DMS53 treated with DMSO at 0.1 percent for 48 hours (cell line): ENCODE measurements at regions not wholly inside any gene's neighbourhood (a gene's known extent, or its start where the extent isn't known, plus 50 kb on each side); places are given as distances from the start of the nearest gene placed in this dataset.

Experiments used
- DNase-seq: peaks from one replicate; lab custom pipeline; 2025; ENCODE audit not compliant: unreplicated experiment; lab: John Stamatoyannopoulos, UW

DNA sequence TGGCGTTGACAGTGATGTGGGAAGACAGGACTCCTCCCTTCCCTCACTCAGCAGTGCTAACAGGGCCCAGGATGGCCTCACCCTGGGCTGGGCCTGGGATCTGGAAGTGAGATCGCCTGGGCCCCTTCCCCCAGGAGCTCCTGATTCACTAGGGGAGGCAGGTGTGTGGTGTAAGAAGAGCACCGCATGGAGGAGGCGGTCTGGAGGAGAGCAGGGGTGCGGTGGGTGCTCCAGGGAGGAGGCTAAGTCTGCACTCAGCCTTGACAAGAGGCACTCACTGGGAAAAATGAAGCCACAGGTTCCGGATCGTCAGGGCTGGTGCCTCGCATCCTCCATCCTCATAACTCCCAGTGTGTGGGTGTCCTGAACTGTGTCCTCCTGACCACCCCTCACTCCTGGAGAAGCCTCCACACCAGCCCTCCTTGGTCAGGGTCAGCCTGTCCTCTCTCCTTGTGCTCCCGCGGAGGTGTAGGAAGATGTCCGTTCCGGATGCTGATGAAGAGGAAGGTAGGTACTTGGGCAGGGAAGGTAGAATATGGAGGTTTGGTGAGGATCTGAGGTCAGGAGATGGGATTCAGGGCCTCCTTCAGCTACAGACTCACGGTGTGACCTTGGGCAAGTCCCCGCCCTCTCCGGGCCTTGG lies 142.1 kb upstream of the WNT4 start:
- no peak for DNase-seq

DNA sequence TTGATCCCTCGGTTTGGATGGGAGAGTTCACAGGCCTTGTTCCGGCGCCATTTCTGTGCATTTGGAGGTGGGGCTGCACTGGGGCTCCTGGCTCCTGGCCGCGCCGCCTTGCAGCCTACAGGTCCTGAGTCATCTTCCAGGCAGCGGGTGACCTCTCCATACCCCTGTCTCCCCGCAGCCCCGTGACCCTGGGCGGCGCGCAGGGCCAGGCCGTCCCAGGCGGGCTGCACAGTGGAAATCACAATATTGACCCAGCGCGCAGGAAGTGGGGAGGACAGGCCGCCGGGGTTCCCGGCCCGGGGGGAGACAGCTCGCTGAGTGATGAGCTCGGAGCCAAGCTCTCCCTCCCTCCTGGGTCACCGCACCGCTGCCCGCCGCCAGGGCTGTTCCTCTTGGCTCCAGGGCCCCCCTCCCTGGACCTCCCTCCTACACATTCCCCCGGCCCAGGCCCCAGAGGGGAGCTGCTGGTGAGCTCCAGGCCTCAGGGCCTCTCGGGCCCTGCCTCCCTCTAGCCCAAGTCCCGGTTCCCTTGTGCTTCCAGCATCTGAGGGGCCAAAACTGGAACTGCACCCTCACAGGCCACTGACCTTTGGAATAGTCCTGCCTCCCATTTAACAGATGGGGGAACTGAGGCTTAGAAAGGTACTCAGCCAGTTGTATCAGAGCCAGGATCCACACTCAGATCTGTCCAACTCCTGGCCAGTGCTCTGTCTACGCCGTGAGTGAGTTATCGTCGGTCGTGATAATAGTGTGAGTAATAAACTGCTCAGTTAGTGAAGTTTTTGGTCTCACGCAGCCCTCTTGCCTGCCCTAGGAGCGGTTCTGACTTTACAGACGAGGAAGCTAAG lies 142.9 kb upstream of the WNT4 start:
- no peak for DNase-seq

DNA sequence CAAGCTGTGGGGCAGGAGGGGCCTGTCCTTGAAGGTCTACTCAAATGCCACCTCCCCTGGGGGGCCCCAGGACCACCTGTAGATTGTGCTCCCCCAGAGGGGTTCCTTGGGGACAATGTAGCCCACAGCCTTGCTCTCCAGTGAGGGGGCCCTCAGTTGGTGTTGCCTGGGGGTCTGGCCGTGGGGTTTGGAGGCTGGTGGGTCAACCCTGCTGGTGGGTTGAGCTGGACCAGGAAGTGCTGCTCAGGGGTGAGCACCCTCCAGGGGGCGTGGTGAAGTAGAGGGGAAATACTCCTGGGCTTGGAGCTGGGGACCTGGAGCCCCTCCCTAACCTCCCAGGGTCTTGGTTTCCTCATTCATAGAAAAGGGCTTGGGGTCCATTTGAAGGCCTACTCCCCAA lies 143.6 kb upstream of the WNT4 start:
- no peak for DNase-seq

DNA sequence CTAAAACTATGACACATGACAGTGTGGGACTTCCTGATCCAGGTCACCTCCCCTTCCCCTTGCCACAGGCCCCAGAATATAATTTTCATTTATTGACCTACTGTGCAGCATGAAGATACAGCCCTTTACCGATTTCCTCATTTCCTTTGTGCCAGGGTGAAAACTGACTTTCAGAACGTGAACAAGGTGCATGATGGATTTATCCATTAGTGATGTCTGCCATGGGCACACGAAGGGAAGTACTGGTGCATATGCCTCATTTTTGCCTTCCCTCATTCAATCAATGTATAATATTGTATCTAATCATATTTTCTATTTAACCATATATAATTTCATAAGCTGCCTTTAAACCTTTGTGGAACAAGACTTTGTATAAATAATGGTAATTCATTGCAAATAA lies 144.4 kb upstream of the WNT4 start:
- no peak for DNase-seq

DNA sequence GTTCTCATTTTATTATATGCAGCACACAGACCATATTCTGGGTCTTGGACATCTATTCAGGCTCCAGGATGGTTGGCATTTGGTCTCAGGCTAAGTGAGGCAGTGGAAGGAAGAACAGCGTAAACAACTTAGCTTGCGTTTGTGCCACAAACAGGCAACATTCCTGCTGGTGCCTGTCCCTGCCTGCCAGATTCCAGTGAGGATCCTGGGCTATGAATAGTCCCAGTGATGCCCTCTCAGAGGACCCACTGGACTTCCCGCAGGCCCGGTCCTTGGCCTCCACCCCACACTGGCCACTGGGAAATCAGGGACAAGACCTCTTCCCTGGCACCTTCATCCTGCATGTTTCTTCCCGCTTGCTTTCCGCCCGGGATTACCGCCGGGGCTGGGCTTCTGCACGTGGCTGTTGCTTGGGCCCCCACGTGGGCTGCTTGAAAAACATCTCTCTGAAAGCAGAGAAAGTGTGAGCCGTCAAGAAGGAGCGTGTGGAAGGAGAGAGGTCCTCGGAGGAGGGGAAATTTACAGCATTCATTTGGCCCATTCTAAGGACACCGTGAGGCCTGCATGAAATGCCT lies 145.1 kb upstream of the WNT4 start:
- no peak for DNase-seq

DNA sequence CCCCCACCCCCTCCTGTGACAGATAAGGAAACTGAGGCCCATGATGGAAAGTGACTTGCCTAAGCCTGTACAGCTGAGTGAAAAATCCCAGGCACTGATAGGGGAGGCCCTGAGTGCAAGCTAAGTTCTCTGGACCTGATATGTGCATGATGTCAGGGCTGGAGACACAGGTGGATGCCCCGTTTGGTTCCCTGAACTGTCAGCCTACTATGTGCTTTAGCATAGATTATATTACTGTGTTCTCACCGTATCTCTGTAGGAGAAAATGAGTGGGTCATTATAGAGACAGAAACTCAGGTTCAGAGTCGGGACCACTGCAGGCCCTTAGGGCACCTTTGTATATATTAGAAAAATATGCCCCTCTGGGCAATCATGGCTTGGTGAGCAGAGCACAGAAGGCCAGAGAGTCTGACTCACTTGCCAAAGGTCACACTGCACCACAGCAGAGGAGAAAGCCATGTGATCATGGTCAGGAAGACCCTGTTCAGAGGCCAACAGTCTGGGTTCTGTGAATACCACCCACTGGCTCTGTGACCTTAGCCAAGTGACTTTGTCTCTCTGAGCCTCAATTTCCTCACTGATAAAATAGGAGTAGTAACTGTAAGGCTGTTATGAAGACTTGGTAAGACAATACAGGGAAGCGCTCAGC lies 145.8 kb upstream of the WNT4 start:
- DNase-seq, result no peak

DNA sequence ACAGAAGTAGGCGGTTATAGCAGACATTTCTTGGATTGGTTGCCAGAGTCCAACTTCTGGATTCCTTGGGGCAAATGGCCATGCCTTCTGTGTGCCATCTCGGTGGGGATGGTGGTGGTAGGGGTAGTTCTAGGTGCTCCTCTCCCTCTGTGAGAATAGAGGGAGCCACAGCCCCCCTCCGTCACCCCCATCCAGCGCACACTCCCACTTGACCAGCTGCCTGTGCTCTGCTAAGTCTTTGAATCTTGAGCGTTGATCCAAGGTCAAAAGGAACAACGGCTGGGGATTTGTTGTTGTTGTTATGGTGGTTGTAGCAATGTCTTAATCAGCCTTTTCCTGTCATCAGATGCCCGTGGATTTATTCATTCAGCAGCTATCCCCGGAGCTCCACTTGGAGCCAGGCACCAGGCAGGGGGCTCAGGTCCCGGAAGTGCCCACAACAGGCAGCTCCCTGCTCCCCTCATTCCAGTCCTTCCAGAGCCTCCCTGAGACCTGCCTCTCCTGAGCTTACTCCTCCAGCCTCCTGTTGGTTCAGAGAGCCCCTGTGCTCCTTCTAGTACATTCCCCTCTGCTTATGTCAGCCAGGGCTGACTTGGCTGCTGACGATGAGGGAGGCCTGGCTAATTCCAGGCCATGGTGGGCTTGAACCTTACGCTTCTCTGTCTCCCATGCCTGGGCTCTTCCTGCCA lies 146.6 kb upstream of the WNT4 start:
- no peak for DNase-seq

DNA sequence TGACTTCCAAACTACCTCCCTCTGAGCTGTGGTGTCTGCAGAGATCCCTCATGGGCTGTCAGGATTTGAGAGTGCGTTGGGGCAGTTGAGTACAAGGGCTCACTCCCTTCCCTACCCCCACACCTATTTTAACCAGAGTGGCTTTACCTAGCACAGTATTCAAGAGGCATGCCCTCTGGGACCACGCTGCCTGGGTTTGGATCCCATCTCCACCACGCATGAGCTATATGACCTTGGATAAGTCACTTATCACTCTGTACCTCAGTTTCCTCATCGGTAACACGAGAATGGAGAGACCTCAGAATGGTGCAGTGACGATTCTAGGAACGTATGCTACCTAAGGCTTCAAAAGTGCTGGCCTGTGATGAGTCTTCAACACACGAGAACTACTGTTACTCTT lies 147.3 kb upstream of the WNT4 start:
- DNase-seq, result no peak

DNA sequence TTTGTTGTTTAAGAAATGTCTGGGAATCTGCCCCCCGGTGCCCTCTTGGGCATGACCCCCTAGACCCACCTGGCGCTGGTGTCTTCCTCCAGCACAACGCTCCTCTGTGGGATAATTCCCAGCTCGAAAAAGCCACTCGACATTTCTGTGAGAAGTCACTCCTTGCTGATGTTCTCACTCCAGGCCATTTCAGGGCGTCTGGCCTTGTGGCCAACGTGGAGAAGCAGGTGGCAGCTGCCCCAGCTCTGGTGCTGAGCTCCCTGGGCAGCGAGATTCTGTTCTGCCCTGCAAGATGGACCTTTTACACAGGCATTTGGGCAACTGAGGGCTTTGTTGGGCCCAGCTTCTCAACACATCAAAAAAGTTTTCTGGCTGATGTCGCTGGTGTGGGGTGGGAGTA lies 147.7 kb upstream of the WNT4 start:
- no peak for DNase-seq

DNA sequence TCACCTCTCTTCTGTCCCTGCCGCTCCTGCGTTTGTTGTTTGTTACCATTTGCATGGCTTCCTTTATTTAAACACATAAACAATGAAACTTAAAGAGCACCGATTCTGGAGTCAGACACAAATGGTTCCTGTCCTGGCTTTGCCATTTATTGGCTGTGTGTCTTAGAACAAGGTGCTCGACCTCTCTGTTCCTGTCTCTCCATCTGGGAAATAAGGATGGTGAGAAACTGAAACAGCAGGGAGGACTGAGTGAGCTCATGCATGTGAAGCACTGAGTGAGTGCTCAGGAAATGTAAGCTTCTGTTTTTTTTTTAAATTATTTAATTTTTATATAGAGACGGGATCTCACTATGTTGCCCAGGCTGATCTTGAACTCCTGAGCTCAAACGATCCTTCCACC lies 148.2 kb upstream of the WNT4 start:
- no peak for DNase-seq

DNA sequence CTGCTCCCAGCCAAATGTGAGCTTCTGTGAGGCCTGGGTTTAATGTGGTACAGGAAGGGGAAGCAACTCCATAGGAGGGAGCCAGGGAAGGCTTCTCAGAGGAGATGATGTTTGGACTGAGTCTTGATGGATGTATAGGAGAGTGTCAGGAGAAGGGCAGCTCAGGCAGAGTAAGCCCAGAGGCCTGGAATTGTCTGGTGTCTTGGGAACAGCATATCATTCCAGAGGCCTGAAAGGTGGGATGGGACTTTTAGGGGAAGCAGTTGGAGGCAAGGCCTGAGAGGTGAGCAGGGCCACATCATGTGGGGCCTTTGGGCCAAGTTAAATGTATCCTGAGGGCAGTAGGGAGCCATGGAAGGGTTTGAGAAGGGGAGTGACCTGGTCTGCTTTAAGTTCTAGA lies 148.6 kb upstream of the WNT4 start:
- DNase-seq, result no peak

DNA sequence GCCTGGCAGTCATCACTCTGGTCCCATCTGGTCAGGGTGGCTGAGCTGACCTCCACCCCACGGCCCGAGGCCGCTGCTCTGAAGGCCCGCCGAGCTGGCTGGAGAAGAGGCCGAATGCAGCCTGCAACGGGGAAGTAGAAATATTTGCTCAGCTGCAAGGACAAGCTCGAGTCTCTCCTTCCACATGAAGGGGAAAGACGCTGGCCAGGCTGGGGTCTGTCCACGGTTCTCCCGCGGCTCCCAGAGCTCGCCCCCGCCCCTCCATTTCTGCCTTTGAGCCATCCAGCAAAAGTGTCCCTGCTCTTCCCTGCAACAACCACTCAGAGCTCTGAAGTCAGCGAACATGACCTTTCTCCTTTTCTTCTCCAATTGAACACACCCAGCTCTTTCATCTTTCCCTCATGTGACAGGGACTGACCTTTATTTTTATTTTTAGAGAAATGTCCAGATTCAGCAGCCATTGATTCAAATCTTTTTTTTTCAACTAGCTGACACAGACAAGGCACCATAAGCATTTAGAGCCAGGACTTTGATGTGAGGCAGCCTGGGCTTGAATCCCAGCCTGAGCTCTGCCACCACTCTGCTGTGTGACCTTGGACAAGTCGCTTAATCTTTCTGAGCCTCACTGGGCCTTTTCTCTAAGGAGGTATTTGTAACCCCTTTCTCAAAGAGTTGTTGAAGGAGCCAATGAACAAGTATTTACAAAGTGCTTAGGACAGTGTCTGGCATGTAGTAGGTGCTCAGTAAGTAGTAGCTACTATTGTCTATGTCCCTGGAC lies 149.3 kb upstream of the WNT4 start:
- peak; percentile 42 for DNase-seq

DNA sequence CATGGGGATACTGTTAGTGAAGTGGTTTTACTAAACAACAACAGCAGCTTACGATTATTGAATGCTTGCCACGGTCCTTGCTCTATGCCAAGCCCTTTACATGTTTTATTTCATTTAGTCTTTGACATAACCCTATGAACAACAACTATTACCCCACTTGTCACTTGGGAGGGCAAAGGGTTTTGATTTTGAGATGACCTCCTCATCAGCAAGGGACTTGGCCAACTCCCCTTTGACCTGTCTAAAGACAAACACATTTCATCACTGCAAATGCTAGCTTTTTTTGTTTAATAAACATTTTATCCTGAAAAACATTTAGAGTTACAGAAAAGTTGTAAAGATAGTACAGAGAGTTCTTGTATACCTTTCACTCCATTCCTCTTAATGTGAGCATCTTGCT lies 152.5 kb upstream of the WNT4 start:
- no peak for DNase-seq

DNA sequence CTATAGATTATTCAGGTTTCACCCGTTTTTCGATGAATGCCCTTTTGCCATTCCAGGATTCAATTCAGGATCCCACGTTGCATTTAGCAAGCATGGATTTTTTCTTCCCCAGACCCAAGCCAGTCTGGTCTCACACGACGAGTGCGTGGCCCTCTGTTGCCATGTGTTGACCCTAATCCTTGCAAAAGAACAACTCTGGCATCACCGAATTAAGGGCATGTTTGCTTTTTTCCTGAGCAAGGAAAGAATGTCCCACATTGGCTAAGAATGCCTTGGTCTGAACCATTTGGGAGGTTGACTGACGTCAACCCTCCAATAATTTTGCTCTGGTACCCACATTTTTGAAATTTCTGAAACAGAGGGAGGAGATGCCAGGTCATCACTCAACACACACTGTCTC lies 153.0 kb upstream of the WNT4 start:
- no peak for DNase-seq

DNA sequence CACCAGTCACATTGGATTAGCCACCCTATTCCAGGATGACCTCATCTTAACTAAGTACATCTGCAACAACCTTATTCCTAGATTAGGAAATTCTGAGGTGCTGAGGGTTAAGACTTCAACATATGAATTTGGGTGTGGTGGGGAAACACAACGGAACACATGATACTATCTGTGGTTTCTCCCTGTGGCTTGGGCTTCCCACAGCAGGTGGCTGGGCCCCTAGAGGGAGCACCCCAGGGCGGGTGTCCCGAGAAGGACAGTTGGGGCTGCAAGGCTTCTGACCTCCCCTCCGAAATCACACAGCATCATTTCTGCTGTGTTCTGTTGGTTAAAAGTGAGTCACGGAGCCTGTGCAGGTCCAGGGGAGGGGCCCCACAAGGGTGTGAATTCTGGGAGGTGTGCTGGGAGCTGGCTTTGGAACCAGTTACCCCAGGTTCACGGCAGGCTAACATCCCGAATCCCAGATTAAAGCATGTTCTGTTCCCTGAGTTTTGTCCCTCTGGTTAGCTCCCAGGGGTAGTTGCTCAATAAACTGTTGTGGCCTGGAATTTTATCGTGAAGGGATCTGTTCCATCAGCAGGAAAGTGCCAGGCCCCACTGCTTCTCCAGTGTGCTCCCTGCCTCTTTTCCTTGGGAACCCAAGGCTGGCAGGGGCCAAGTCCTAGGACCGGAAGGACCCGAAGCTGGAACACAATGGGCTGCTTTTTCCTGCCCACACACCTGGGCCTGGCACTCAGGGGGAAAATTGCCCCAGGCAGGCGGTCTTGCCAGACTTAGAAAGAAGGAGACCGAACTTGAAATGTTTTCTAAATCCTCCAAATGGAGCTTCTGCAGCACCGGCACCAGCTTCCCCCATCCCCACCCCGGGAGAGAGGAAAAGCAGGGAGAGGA lies 154.0 kb upstream of the WNT4 start:
- no peak for DNase-seq

DNA sequence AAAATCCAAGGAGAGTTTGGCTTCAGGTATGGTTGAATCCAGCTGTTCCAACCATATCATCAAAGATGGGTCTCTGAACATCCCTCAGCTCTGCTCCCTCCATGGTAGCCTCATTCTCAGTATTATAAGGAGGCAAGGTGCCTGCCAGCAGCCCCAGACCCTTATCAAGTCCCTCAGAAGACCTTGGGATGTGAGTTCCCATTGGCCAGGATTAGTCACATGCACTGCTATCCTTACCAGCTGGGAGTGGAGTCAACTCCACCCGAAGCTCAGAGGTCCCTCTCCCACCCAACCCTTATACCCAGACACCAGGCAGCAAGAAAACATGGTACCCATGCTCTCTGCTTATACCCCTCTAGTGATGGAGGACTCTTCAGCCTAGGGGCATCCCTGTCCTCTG lies 153.7 kb upstream of the ZBTB40 start:
- no peak for DNase-seq

DNA sequence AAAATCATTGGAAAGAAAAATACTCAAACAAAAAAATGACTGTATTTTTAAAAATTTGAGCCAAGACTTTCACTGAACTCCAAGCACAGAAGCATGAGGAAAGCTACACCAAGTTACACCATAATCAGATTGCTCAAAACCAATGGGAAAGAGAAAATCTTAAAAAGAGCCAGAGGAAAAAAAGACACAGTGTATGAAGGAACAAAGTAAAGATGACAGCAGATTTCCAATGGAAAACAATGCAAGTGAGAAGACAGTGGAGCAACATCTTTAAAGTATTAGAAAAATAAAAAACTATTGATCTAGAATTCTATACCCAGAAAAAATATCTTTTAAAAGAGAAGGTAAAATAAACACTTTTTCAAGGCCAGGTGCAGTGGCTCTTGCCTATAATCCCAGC lies 147.8 kb upstream of the ZBTB40 start:
- no peak for DNase-seq

DNA sequence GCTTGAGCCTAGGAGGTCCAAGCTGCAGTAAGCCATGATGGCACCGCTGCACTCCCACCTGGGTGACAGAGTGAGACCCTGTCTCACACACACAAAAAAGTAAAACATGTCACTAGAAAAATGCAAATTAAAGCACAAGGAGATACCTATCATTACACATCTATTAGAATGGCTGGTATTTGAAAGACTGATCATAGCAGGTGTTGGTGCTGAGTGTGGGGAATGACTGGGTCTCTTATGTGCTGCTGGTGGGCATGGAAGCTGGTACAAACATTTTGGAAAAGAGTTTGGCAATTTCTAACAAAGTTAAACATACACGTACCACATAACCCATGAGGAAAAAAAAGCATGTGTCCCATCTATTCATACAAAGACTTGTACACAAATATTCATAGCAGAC lies 142.1 kb upstream of the ZBTB40 start:
- no peak for DNase-seq

DNA sequence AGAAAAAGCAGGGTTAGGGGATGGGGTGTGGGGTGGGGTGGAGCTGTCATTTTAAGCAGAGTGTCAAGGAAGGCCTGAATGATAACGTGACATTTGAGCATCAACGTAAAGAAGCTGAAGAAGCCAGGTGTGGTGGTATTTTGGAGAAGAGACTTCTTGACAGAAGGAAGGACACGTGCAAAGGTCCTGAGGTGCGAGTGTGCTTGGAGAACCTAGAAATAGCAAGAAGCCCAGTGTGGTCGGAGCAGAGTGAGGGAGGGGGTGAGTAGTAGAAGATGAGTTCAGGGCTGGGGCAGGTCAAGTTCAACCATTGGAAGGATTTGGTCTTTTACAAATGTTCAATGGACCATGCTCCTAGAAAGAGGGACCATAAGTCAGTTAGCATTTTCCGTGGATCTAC lies 140.2 kb upstream of the ZBTB40 start:
- DNase-seq, result no peak

DNA sequence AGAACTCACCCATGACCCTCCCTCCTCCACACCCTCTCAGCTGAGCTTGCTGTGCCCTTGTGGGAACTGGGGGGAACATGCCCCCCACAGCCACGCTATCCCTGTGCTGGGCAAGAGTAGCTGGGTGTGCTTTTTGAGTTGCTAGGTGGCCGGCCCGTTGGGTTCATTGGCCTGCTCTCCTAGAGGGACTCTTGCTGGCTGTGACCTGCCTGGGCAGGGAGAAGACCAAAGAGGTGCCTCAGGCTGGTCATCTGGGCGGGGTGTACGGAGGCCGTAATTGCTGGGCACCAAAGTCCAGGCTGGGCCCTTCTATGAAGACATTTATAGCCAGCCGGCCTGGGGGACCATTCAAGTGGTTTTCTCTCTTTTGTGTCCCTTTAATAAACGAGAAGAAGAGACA lies 138.3 kb upstream of the ZBTB40 start:
- DNase-seq, result no peak
